ENCODE measurements at regions not wholly inside any gene's neighbourhood (a gene's known extent, or its start where the extent isn't known, plus 50 kb on each side); places are given as distances from the start of the nearest gene placed in this dataset.

DNA sequence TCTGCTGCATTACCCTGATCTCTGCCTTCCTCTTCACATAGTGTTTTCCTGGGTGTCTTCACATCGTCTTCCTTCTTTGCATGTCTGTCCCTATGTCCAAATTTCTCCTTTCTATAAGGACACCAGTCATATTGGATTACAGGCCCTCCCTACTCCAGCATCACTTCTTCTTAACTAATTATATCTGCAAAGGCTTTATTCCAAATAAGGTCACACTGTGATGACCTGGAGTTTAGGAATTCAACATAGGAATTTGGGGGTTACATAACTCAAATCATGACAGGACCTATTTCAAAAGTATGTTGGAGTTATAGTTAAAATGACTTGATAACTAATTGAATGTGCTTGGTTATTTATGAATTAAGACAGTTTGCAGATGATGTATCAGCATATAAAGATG, 490.5 kb upstream of the ERCC4 start:
- no peaks in the 10 kb centered on the region for H3K36me3 ChIP-seq (ENCODE audit: control insufficient read depth, insufficient read depth, low read length)
- H3K4me3 ChIP-seq (ENCODE audit: extremely low read depth, insufficient read depth, low read length, poor library complexity, severe bottlenecking) = no peak overlapping the region
- H3K27ac ChIP-seq (ENCODE audit: low read depth, low read length, severe bottlenecking) = no peak overlapping the region
- peaks cover 10% of the 10 kb centered on the region for H3K4me1 ChIP-seq (ENCODE audit: control insufficient read depth, insufficient read depth, low read length, poor library complexity, severe bottlenecking)
- H3K9me3 ChIP-seq (ENCODE audit: control insufficient read depth, low read length) = no peaks in the 10 kb centered on the region
- WGBS, 2 experiments (ENCODE audit: insufficient coverage in 2 of 2) = 85 to 100% methylated on average over 1 of the region's 1 CpG

DNA sequence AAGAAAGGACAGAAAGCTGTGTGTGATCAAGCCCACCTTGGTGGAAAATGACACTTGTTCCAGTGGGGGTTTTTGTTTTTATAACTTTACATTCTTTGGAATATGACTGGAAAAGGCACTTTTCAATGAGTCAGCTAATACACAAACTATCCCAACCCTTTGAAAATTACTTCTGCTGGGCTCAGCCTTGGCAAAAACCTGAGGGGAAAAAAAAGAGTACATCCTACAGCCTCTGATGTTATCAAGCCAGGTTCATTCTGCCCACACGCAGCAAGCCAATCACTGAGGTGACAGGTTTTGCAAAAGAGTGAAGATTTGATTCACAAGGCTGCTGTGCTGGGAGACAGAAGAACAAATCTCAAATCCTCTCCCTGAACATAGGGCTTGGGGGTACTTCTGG, 484.5 kb upstream of the ERCC4 start:
- no peaks in the 10 kb centered on the region for H3K36me3 ChIP-seq (ENCODE audit: control insufficient read depth, insufficient read depth, low read length)
- no peak overlapping the region for H3K4me3 ChIP-seq (ENCODE audit: extremely low read depth, insufficient read depth, low read length, poor library complexity, severe bottlenecking)
- no peak overlapping the region for H3K27ac ChIP-seq (ENCODE audit: low read depth, low read length, severe bottlenecking)
- H3K4me1 ChIP-seq (ENCODE audit: control insufficient read depth, insufficient read depth, low read length, poor library complexity, severe bottlenecking) = peaks cover 3% of the 10 kb centered on the region
- H3K9me3 ChIP-seq (ENCODE audit: control insufficient read depth, low read length) = no peaks in the 10 kb centered on the region
- 80% methylated on average over 1 of the region's 1 CpG; no CpG with 5 or more reads in 1 of the 2 experiments for WGBS, 2 experiments (ENCODE audit: insufficient coverage in 2 of 2)

DNA sequence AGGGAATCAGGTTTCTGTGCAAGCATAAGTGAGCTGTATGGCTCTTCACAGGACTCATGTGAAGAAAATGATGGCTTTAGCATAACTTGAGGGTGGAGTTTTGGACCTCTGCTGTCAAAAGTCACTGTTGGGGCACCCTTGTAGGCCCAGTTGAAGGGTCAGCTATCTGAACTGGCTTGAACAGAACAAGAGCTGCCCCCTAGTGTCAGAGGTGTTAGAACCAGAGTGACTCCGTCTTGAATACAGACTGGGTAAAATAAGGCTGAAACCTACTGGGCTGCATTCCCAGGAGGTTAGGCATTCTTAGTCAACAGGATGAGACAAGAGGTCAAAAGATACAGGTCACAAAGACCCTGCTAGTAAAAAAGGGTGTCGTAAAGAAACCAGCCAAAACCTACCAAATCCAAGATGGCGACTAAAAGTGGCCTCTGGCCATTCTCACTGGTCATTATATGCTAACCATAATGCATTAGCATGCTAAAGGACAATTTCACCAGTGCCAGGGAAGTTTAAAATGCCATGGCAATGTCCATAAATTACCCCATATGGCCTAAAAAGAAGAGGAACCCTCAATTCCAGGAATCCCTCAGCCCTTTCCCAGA, 484.0 kb upstream of the ERCC4 start:
- Histone ChIP-seq H3K4me3 (ENCODE audit: extremely low read depth, insufficient read depth, low read length, poor library complexity, severe bottlenecking) (no peak overlapping the region), H3K27ac (ENCODE audit: low read depth, low read length, severe bottlenecking) (no peak overlapping the region), H3K36me3 (ENCODE audit: control insufficient read depth, insufficient read depth, low read length) (no peaks in the 10 kb centered on the region), H3K9me3 (ENCODE audit: control insufficient read depth, low read length) (no peaks in the 10 kb centered on the region), H3K4me1 (ENCODE audit: control insufficient read depth, insufficient read depth, low read length, poor library complexity, severe bottlenecking) (peaks cover 3% of the 10 kb centered on the region)
- 100% methylated on average over 1 to 3 of the region's 3 CpGs for WGBS, 2 experiments (ENCODE audit: insufficient coverage in 2 of 2)

DNA sequence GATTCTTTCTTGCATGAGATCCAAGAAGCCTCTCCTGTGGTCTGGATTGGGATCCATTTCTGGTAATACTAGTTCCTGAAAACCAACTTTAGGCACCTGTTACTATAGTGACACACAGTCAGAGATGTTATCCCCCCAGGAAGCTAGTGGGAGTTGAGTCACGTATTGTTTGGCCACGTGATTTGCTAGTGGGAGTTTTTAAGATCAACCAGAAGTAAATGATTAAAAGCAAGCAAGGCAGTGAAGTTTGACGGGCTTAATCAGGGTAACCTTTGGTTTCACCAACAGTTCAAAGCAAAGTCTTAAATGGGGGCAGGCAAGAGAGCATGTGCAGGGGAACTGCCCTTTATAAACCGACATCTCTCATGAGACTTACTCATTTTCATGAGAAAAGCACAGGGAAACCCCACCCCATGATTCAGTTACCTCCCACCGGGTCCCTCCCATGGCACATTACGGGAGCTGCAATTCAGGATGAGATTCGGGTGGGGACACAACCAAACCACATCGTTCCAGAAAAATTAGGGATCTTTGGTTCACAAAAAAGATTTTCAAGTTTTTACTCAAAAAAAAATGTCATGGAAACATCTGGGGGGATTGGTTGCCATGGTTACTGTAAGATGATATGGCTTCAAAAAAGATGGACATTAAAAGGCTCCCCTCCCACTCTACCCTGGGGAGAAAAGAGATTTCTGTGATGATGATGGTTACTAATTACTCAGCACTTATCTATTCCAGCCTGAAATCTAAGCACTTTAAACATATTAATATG, 483.1 kb upstream of the ERCC4 start:
- 88 to 98% methylated on average over 5 to 8 of the region's 8 CpGs for WGBS, 2 experiments (ENCODE audit: insufficient coverage in 2 of 2)
- no peak overlapping the region for H3K4me3 ChIP-seq (ENCODE audit: extremely low read depth, insufficient read depth, low read length, poor library complexity, severe bottlenecking)

DNA sequence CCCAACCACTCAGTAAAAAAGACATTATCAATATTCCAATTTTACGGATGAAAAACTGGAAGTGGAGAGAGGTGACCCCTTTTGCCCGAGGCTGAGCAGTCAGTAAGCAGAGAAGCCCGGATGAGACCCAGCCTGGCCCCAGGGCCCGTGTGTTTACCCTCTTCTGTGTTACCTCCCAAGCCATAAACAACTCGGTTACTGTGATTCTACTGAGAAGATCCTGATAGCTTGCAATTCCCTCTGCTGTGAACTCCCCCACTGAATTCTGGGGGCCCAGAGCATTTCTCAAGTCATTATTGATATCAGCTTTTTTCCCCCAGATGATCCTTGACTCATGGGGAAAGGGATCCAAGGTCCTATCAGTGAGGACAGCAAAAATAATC, 482.6 kb upstream of the ERCC4 start:
- Histone ChIP-seq H3K27ac (ENCODE audit: low read depth, low read length, severe bottlenecking) (no peak overlapping the region), H3K9me3 (ENCODE audit: control insufficient read depth, low read length) (no peaks in the 10 kb centered on the region), H3K4me3 (ENCODE audit: extremely low read depth, insufficient read depth, low read length, poor library complexity, severe bottlenecking) (no peak overlapping the region), H3K36me3 (ENCODE audit: control insufficient read depth, insufficient read depth, low read length) (no peaks in the 10 kb centered on the region), H3K4me1 (ENCODE audit: control insufficient read depth, insufficient read depth, low read length, poor library complexity, severe bottlenecking) (peaks cover 8% of the 10 kb centered on the region)
- WGBS, 2 experiments (ENCODE audit: insufficient coverage in 2 of 2) = 92 to 100% methylated on average over 4 to 5 of the region's 5 CpGs

More for the DNA sequence above, 483.1 kb upstream of the ERCC4 start:
- no peaks in the 10 kb centered on the region for H3K9me3 ChIP-seq (ENCODE audit: control insufficient read depth, low read length)
- H3K4me1 ChIP-seq (ENCODE audit: control insufficient read depth, insufficient read depth, low read length, poor library complexity, severe bottlenecking) = peaks cover 8% of the 10 kb centered on the region
- no peak overlapping the region for H3K27ac ChIP-seq (ENCODE audit: low read depth, low read length, severe bottlenecking)
- H3K36me3 ChIP-seq (ENCODE audit: control insufficient read depth, insufficient read depth, low read length) = no peaks in the 10 kb centered on the region

DNA sequence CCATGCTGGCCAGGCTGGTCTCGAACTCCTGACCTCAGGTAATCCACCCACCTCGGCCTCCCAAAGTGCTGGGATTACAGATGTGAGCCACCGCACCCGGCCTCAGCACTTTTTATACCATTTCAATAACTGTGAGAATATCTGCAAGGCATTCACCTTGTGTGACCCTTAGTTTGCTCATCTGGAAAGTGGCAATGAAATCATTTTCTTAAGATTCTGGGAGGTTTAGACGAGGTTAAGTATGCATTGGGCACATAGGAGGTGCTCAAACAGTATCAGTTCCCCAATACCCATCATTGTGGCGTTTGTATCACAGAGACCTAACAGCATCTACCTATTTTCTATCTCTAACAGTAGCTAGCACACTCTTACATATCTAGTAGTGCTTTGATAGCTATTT, 481.9 kb upstream of the ERCC4 start:
- 60 to 96% methylated on average over 1 to 4 of the region's 6 CpGs for WGBS, 2 experiments (ENCODE audit: insufficient coverage in 2 of 2)
- Histone ChIP-seq H3K36me3 (ENCODE audit: control insufficient read depth, insufficient read depth, low read length) (no peaks in the 10 kb centered on the region), H3K9me3 (ENCODE audit: control insufficient read depth, low read length) (no peaks in the 10 kb centered on the region), H3K27ac (ENCODE audit: low read depth, low read length, severe bottlenecking) (no peak overlapping the region), H3K4me1 (ENCODE audit: control insufficient read depth, insufficient read depth, low read length, poor library complexity, severe bottlenecking) (peaks cover 8% of the 10 kb centered on the region), H3K4me3 (ENCODE audit: extremely low read depth, insufficient read depth, low read length, poor library complexity, severe bottlenecking) (no peak overlapping the region)

DNA sequence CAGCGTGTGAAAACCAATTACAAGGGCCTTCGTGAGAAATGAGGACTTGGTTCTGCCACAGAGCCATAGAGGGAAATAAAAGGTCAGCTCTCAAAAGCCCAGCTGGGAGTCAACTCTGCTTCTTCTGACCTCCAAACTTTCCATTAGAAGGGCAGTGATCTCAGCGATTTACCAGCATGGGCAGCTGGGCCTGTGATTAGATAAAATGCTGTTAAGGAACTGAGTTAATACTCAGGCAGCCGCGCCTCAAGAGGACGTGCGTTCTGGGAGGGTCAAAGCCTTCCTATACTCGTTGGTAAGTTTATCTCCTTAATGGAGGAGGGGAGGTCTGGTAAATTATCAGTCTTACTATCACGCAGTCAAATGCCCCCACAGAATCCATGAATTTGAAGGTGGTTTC, 480.2 kb upstream of the ERCC4 start:
- 75 to 89% methylated on average over 5 to 6 of the region's 9 CpGs for WGBS, 2 experiments (ENCODE audit: insufficient coverage in 2 of 2)
- H3K9me3 ChIP-seq (ENCODE audit: control insufficient read depth, low read length) = no peaks in the 10 kb centered on the region
- no peaks in the 10 kb centered on the region for H3K36me3 ChIP-seq (ENCODE audit: control insufficient read depth, insufficient read depth, low read length)
- H3K4me3 ChIP-seq (ENCODE audit: extremely low read depth, insufficient read depth, low read length, poor library complexity, severe bottlenecking) = no peak overlapping the region
- H3K27ac ChIP-seq (ENCODE audit: low read depth, low read length, severe bottlenecking) = no peak overlapping the region
- H3K4me1 ChIP-seq (ENCODE audit: control insufficient read depth, insufficient read depth, low read length, poor library complexity, severe bottlenecking) = peaks cover 8% of the 10 kb centered on the region

DNA sequence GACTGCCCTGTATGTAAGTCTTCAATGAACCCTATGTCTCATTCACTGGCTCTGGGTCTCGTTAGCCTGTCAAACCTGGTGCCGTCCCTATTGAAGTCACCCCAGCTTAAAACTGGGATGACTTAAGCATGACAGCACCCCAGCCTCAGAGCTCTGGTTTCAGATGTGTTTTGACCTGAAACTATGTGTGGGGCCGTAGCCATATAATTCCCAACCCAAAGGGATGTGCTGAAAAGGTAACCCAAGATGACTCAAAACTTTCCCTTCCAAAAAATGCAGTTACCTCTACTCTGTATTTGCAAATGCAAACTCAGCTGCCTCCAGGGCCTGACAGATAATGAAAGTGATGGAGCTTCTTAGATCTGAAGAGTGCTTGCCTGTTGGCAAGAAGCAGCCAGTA, 478.3 kb upstream of the ERCC4 start:
- WGBS, 2 experiments (ENCODE audit: insufficient coverage in 2 of 2) = 96 to 100% methylated on average over 2 to 3 of the region's 3 CpGs
- peaks cover 5% of the 10 kb centered on the region for H3K4me1 ChIP-seq (ENCODE audit: control insufficient read depth, insufficient read depth, low read length, poor library complexity, severe bottlenecking)
- no peaks in the 10 kb centered on the region for H3K36me3 ChIP-seq (ENCODE audit: control insufficient read depth, insufficient read depth, low read length)
- H3K4me3 ChIP-seq (ENCODE audit: extremely low read depth, insufficient read depth, low read length, poor library complexity, severe bottlenecking) = no peak overlapping the region
- peak overlapping the region; percentile 49 for H3K27ac ChIP-seq (ENCODE audit: low read depth, low read length, severe bottlenecking)
- no peaks in the 10 kb centered on the region for H3K9me3 ChIP-seq (ENCODE audit: control insufficient read depth, low read length)

DNA sequence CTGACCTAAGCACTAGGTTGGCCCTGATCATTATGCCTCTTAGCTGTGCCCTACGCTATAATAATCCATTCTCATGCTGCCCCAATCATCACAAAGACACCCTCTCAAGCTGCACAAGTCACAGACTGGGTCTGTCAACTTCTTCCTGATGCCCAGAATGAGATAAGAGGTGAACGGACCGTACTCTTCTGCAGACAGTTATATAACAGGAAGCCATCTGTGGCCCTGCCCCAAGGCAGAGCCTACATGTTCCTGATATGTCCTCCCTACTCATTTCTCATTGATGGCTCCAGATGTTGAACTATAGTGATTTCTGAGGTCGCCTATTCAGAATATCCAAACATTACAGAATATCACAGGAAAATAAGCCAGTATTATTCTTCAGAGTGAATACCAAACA, 471.6 kb upstream of the ERCC4 start:
- Histone ChIP-seq H3K4me3 (ENCODE audit: extremely low read depth, insufficient read depth, low read length, poor library complexity, severe bottlenecking) (no peak overlapping the region), H3K27ac (ENCODE audit: low read depth, low read length, severe bottlenecking) (no peak overlapping the region), H3K36me3 (ENCODE audit: control insufficient read depth, insufficient read depth, low read length) (no peaks in the 10 kb centered on the region), H3K9me3 (ENCODE audit: control insufficient read depth, low read length) (no peaks in the 10 kb centered on the region), H3K4me1 (ENCODE audit: control insufficient read depth, insufficient read depth, low read length, poor library complexity, severe bottlenecking) (peaks cover 2% of the 10 kb centered on the region)
- 96 to 100% methylated on average over 1 to 2 of the region's 4 CpGs for WGBS, 2 experiments (ENCODE audit: insufficient coverage in 2 of 2)

DNA sequence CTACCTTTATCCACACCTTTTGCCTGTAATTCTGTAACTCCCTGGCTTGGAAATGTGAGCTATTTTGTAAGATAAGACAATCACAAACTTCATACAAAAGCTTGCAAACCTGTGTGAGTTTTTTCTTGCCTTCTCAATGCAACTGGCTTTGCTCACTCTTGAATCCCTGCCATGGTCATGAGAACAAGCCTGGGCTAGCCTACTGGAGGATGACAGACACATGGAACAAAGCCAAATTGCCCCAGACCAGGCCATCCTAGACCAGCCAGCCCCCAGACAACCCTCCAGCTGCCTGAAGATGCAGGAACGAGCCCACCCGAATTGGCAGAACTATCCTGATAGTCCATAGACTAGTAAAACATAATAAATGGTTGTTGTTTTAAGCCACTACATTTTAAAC, 466.6 kb upstream of the ERCC4 start:
- no CpG with 5 or more reads among the region's 2 CpGs for WGBS, 2 experiments (ENCODE audit: insufficient coverage in 2 of 2)
- no peaks in the 10 kb centered on the region for H3K9me3 ChIP-seq (ENCODE audit: control insufficient read depth, low read length)
- H3K4me3 ChIP-seq (ENCODE audit: extremely low read depth, insufficient read depth, low read length, poor library complexity, severe bottlenecking) = no peak overlapping the region
- H3K36me3 ChIP-seq (ENCODE audit: control insufficient read depth, insufficient read depth, low read length) = no peaks in the 10 kb centered on the region
- H3K27ac ChIP-seq (ENCODE audit: low read depth, low read length, severe bottlenecking) = no peak overlapping the region
- H3K4me1 ChIP-seq (ENCODE audit: control insufficient read depth, insufficient read depth, low read length, poor library complexity, severe bottlenecking) = peaks cover 2% of the 10 kb centered on the region

DNA sequence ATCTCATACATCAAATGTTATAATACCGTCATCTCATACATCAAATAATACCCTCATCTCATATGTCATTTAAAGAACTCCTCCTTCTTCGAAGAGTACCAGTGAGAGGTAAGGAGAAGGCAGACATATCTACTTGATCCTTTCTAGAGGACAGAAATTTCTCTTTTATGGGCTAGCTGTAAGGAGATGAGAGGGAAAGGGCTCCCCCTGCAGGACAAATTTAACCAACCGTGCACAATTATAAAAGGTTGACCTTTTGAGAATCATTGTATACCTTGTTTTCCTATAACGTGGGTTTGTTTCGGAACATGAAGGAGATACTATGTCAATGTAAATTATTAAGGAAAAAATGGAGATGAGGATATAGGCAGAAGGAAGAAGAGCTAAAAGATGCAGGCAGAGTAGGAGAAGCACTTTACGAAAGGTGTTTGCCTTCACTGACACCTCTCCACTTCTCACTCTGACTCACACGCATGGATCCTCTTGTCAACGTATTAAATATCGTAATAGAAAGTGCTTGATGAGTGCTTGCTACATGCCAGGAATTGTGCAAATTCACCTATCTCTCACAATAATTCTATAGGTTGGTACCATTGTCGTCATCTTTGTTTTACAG, 465.9 kb upstream of the ERCC4 start:
- Histone ChIP-seq H3K36me3 (ENCODE audit: control insufficient read depth, insufficient read depth, low read length) (no peaks in the 10 kb centered on the region), H3K27ac (ENCODE audit: low read depth, low read length, severe bottlenecking) (no peak overlapping the region), H3K9me3 (ENCODE audit: control insufficient read depth, low read length) (no peaks in the 10 kb centered on the region), H3K4me3 (ENCODE audit: extremely low read depth, insufficient read depth, low read length, poor library complexity, severe bottlenecking) (no peak overlapping the region), H3K4me1 (ENCODE audit: control insufficient read depth, insufficient read depth, low read length, poor library complexity, severe bottlenecking) (peaks cover 2% of the 10 kb centered on the region)
- 74 to 83% methylated on average over 3 to 8 of the region's 10 CpGs for WGBS, 2 experiments (ENCODE audit: insufficient coverage in 2 of 2)
